Renal cortex interstitium (tissue), 11 donors: ENCODE measurements at regions not wholly inside any gene's neighbourhood (a gene's known extent, or its start where the extent isn't known, plus 50 kb on each side); places are given as distances from the start of the nearest gene placed in this dataset.
"Not testable (repeated sequence)": the region's sequence is repeated elsewhere in the genome, so short reads cannot be mapped to it uniquely, and the experiment has no call there.

Source experiments
- DNase-seq, 11 donors: peaks; one replicate each; pipeline ENCODE4 v3.0.0-alpha.2; 2013; ENCODE audit warnings: low read depth in 9 of 11, low spot score in 4 of 11; ENCODE audit errors: extremely low read depth in 1 of 11

DNA sequence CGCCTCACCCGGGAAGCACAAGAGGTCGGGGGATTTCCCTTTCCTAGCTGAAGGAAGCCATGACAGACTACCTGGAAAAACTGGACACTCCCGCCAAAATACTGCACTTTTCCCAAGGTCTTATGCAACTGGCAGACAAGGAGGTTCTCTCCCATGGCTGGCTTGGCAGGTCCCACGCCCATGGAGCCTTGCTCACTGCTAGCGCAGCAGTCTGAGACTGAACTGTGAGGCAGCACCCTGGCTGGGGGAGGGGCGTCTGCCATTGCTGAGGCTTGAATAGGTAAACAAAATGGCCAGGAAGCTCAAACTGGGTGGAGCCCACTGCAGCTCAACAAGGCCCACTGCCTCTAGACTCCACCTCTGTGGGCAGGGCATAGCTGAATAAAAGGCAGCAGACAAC lies 92.1 kb downstream of the C4BPA start:
- not testable (repeated sequence) for DNase-seq

DNA sequence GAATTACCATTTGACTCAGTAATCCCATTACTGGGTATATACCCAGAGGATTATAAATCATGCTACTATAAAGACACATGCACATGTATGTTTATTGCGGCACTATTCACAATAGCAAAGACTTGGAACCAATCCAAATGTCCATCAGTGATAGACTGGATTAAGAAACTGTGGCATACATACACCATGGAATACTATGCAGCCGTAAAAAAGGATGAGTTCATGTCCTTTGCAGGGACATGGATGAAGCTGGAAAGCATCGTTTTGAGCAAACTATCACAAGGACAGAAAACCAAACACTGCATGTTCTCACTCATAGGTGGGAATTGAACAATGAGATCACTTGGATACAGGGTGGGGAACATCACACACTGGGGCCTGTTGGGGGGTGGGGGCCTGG lies 97.5 kb downstream of the C4BPA start:
- DNase-seq = not testable (repeated sequence)

- DNase-seq = no peak
Measured at GRCh38 chr1:207202480-207202879, 98.4 kb downstream of the C4BPA start.

- no peak for DNase-seq
Measured at GRCh38 chr1:207203541-207203940, 99.5 kb downstream of the C4BPA start.

DNA sequence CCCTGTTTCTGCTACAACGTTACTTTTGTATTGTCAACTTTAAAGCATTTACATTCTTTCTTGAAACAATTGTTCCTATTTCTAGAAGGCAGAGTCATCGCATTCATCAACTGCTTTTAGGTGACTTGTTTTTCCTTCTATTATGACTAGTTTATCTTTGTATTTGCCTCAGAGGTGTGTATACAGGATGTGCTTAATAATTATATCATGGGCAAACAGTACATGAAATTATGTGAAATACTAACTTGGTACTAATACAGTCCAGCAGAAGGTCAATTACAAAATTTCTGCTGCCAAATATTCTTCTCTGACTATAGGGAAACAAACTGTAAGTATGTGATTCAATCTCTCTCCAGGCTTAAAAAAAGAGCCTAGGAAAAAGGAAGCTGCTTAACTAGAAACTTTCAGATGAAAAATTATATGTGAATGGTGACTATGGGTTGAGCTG lies 101.6 kb downstream of the C4BPA start:
- no peak for DNase-seq

GRCh38 chr1:207208691-207209090 lies 104.7 kb downstream of the C4BPA start:
- not testable (repeated sequence) for DNase-seq

DNA sequence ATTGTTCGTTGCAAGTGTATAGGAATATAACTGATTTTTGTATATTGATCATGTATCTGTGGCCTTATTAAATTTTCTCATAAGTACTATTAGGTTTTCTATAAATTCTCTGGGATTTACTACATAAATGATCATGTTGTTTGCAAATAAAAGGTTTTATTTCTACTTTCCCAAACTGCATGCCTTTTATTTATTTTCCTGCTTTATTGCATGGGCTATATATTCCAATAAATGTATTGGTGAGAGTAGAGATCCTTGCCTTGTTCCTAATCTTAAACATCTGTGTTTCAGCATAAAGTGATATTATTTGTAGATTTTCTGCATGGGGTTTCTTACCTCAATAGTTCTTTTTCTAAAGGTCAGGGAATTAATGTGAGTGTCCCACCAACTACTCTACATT lies 107.0 kb upstream of the CD55 start:
- DNase-seq = no peak

- DNase-seq = no peak
Measured at GRCh38 chr1:207217778-207218511, 103.5 kb upstream of the CD55 start.

- peak in 1 of 11 donors; percentile 36 for DNase-seq
Measured at GRCh38 chr1:207218512-207219362, 102.7 kb upstream of the CD55 start.

DNA sequence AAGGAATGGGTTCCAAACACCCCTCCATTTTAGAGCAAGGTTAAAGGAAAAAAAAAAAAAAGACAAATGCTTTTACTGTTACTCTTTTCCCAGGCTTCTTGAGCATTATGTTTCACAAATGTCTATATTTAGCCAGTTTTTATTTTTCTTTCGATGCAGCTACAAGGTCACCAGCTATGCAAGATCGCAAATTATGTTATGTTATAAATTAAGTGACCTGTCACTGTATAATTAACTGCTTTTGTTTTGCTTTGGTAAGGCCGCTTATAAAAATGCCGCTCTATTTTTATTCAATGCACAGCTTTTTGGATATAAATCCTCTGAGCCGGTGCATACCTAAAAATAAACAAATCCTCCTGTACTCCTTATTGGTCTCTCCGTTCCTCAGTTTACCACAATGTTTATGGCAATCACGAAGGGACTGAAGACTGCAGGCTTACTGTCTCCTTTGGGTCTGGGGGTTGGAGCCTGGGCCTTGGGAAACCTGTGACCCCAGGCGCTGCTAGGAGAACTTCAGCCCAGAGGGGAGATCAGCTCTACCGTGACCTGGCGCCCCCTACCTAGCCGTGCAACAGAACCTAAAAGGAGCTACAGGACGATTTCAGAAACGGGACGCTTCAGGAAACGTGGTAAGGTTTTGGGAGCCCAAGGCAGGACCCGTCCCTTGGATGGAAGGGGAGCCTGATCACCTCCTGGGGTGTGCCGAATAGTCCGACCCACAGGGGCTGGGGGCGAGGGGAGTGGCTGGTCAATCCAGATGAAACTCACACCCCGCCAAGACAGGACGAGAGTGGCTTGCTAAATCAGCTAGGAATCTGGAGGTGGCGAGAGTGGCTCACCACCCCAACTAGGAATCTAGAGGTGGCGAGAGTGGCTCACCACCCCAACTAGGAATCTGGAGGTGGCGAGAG lies 101.2 kb upstream of the CD55 start:
- DNase-seq = peak in 10 of 11 donors; percentile 32 to 70 (median 50)

- no peak for DNase-seq
Measured at GRCh38 chr1:207221934-207222351, 99.5 kb upstream of the CD55 start.

DNA sequence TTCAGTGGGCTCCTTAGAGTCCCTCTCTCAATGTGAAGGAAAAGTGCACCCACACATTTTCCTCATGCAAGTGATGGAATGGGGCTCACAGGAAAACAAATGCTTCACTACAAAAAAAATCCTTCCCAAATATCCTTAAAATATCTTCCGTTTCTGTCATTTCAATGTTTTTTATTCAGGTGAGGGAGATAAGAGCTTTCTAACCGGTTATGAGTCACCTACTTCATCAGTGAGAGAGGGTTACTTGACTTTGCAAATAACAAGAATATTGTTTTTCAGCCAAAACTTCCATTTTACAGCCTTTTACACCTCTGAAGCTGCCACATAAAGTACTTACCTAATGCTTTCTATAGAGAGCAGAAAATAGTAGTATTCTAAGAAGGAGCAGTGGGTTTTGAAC lies 98.3 kb upstream of the CD55 start:
- DNase-seq = no peak

GRCh38 chr1:207224666-207225065 lies 96.8 kb upstream of the CD55 start:
- DNase-seq = no peak

GRCh38 chr1:207227131-207227630 lies 94.3 kb upstream of the CD55 start:
- DNase-seq = no peak

DNA sequence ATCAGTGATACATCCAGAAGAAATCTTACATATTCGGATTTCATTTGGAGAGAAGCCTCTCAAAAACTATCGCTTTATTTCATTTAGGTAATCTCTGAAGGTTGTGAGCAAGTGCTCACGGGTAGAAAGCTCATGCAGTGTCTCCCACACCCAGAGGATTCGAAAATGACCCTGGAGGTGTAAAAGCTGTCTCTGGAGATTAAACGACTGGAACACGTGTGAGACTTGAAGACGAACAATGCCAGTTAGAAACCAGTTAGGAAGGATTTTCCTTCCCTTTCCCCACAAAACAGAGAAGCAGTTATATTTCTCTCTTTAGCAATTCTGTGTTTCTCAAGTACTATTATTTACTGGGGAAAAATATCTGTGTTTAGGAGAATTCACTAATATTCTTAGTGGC lies 92.5 kb upstream of the CD55 start:
- DNase-seq = no peak

GRCh38 chr1:207230441-207230840 lies 91.0 kb upstream of the CD55 start:
- DNase-seq = no peak

GRCh38 chr1:207234690-207235089 lies 86.8 kb upstream of the CD55 start:
- no peak for DNase-seq

GRCh38 chr1:207239874-207240273 lies 81.6 kb upstream of the CD55 start:
- DNase-seq = no peak
